ENCODE measurements at regions not wholly inside any gene's neighbourhood (a gene's known extent, or its start where the extent isn't known, plus 50 kb on each side); places are given as distances from the start of the nearest gene placed in this dataset.
A peak's percentile ranks its signal among the peaks of the same experiment; 100 is the strongest.
"Not testable (repeated sequence)": the region's sequence is repeated elsewhere in the genome, so short reads cannot be mapped to it uniquely, and the experiment has no call there.

- Histone ChIP-seq H3K36me3 (ENCODE audit: control insufficient read depth, insufficient read depth, low read length) (no peaks in the 10 kb centered on the region), H3K4me3 (ENCODE audit: low read depth, low read length) (no peak overlapping the region), H3K27me3 (ENCODE audit: control insufficient read depth, insufficient read depth, low read length) (no peaks in the 10 kb centered on the region)
- TF ChIP-seq, protein P1, sequence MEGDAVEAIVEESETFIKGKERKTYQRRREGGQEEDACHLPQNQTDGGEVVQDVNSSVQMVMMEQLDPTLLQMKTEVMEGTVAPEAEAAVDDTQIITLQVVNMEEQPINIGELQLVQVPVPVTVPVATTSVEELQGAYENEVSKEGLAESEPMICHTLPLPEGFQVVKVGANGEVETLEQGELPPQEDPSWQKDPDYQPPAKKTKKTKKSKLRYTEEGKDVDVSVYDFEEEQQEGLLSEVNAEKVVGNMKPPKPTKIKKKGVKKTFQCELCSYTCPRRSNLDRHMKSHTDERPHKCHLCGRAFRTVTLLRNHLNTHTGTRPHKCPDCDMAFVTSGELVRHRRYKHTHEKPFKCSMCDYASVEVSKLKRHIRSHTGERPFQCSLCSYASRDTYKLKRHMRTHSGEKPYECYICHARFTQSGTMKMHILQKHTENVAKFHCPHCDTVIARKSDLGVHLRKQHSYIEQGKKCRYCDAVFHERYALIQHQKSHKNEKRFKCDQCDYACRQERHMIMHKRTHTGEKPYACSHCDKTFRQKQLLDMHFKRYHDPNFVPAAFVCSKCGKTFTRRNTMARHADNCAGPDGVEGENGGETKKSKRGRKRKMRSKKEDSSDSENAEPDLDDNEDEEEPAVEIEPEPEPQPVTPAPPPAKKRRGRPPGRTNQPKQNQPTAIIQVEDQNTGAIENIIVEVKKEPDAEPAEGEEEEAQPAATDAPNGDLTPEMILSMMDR (IDR thresholded peaks at IDR 0.05; ENCODE audit: insufficient read depth, low read length, severe bottlenecking): no peak
- no peak for FAIRE-seq
- no peak for DNase-seq (ENCODE audit: low read depth)
Observed at GRCh38 chr1:101115112-101115511, 89.5 kb upstream of the DPH5 start.

- not testable (repeated sequence) for H3K4me3 ChIP-seq (ENCODE audit: low read depth, low read length); H3K36me3 ChIP-seq (ENCODE audit: control insufficient read depth, insufficient read depth, low read length); FAIRE-seq; H3K27me3 ChIP-seq (ENCODE audit: control insufficient read depth, insufficient read depth, low read length); DNase-seq (ENCODE audit: low read depth)
Observed at GRCh38 chr1:101114128-101114527, 88.5 kb upstream of the DPH5 start.

DNA sequence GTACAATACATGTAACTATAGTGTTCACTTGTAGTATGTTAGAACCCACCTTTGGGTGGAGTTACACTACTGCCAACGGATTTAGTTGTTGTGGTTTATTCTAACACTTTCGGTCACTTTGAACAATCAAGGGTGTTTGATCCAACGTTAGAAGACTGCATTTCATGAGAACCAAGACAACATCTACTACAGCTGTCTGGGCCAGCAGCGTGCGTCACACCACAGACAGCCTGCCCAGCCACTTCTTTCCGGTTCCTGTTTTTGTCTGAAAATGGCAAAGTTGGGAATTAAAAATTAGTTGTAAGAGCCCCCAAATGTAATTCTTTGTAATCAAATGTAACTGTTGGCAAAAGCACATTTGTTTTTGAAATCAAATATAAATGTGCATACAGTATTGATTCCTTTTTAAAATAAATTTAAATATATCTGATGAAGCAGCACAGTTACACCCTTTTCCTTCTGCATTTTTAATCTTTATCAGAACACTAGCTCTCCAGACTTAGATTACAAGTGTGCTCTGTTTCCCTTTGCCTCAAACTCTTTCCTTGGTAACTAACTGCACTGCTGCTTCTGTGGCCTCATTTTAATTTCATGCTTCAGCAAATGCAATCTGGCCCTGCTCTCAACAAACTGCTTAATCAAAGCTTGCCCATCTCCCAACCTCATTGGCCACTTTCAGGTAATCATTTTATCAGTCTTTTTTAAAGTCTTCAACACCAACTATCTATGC lies 86.6 kb upstream of the DPH5 start:
- Histone ChIP-seq H3K27me3 (ENCODE audit: control insufficient read depth, insufficient read depth, low read length) (no peaks in the 10 kb centered on the region), H3K4me3 (ENCODE audit: low read depth, low read length) (no peak overlapping the region), H3K36me3 (ENCODE audit: control insufficient read depth, insufficient read depth, low read length) (no peaks in the 10 kb centered on the region)
- no peak for FAIRE-seq
- TF ChIP-seq, protein P1 (IDR thresholded peaks at IDR 0.05; ENCODE audit: insufficient read depth, low read length, severe bottlenecking): no peak
- DNase-seq (ENCODE audit: low read depth): no peak

DNA sequence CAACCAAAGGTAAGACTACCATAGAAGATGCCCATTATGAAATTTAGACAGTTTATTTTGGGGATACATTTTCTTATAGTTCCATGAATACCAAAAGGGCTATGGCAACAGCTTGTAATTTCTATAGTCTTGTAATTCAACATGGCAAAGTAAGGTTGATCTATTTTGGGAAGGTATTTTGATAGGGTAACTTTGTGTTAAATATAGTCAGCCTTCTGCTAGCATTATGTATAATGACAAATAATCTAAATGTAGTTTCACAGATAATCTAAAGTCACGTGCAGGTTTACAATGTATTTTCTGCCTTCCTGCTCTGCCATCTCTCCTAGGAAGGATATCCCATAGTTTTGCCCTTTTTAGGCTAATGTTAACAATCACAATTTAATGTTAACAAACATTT lies 85.9 kb upstream of the DPH5 start:
- H3K27me3 ChIP-seq (ENCODE audit: control insufficient read depth, insufficient read depth, low read length): no peaks in the 10 kb centered on the region
- TF ChIP-seq, protein P1 (IDR thresholded peaks at IDR 0.05; ENCODE audit: insufficient read depth, low read length, severe bottlenecking): no peak
- no peak for FAIRE-seq

DNA sequence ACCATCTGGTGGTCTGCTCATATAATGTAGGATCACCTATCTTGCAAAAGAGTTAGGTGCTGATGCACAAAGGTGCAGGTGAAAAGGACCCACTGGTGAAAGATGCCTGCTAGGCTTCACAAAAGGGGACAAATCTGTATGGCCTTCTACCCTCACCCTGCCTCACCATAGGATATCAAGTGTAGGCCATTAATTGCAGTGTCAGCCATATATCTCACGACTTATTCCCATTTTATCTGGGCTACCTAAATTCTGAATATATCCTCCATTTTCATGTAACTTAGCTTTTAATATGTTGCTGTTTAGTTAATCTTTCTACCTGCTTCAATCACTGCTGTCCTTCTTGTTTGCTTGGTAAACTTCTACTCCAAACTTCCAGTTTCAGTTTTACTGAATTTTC lies 84.2 kb upstream of the DPH5 start:
- no peak for DNase-seq (ENCODE audit: low read depth)
- Histone ChIP-seq H3K4me3 (ENCODE audit: low read depth, low read length) (no peak overlapping the region), H3K27me3 (ENCODE audit: control insufficient read depth, insufficient read depth, low read length) (no peaks in the 10 kb centered on the region), H3K36me3 (ENCODE audit: control insufficient read depth, insufficient read depth, low read length) (no peaks in the 10 kb centered on the region)
- TF ChIP-seq, protein P1 (IDR thresholded peaks at IDR 0.05; ENCODE audit: insufficient read depth, low read length, severe bottlenecking): no peak
- no peak for FAIRE-seq

More for the DNA sequence above, 85.9 kb upstream of the DPH5 start:
- DNase-seq (ENCODE audit: low read depth): no peak
- Histone ChIP-seq H3K4me3 (ENCODE audit: low read depth, low read length) (no peak overlapping the region), H3K36me3 (ENCODE audit: control insufficient read depth, insufficient read depth, low read length) (no peaks in the 10 kb centered on the region)

DNA sequence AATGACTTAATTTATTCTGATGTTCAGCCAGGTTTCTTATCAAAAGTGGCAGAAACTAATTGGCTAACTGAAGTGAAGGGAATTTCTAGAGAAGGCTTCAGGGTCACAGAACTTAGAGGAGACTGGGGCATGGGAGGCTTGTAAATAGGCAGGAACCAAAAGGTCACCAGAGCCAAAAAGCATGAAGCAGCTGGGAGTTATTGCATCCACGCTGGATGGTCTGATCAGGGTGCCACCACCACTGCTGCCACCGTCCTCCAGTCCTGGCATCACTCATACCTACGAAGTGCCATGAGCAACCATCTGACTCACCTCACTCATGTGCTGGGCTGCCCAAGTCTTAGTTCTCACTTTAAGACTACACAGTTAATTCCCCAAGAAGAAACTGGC lies 82.5 kb upstream of the DPH5 start:
- peak; percentile 51 for DNase-seq (ENCODE audit: low read depth)
- H3K27me3 ChIP-seq (ENCODE audit: control insufficient read depth, insufficient read depth, low read length): no peaks in the 10 kb centered on the region
- FAIRE-seq: peak; percentile 7
- no peak overlapping the region for H3K4me3 ChIP-seq (ENCODE audit: low read depth, low read length)
- H3K36me3 ChIP-seq (ENCODE audit: control insufficient read depth, insufficient read depth, low read length): no peaks in the 10 kb centered on the region
- TF ChIP-seq, protein P1 (IDR thresholded peaks at IDR 0.05; ENCODE audit: insufficient read depth, low read length, severe bottlenecking): no peak
